Peyer's patch (tissue), 4 donors: ENCODE measurements at regions not wholly inside any gene's neighbourhood (a gene's known extent, or its start where the extent isn't known, plus 50 kb on each side); places are given as distances from the start of the nearest gene placed in this dataset.

ENCODE experiments used
- CTCF ChIP-seq, 6 experiments: fragments of 450-650 bp in 4 of 6; fragments of 200-600 bp in 2 of 6; sonication (generic) in 1 of 6; IDR thresholded peaks; one replicate each; pipeline ENCODE4 v1.5.1; 2017 to 2019; ENCODE audit warnings: antibody characterized with exemption in 6 of 6, mild to moderate bottlenecking in 3 of 6, moderate library complexity in 1 of 6
- POLR2A ChIP-seq, 2 donors: fragments of 450-650 bp; IDR thresholded peaks; one replicate each; pipeline ENCODE4 v1.5.1; 2017; ENCODE audit warnings: antibody characterized with exemption in 2 of 2, mild to moderate bottlenecking in 2 of 2, moderate library complexity in 2 of 2

DNA sequence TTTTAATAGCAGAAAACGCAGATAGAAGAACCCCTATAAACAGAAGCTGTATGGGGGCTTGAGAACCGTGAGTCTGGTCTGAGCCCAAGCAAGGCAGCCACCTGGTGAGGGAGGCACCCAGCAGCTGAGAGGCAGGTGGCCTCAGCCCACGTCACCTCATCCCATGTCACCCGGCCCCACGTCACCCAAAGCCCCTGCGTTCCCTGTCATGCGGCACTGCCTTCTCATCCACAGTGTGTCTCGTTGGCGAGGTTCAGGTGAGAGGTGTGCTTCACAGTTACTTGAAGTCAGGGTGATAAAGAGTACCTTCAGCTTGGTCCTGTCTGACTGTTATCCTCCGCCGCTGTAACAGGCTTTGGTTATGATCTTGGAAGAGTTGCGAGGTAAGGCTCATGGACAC lies 80.6 kb upstream of the IRX4 start:
- TF ChIP-seq CTCF (IDR thresholded peaks at IDR 0.05): no peak
- no peak for TF ChIP-seq POLR2A (IDR thresholded peaks at IDR 0.05)
